DMS53 treated with DMSO at 0.1 percent for 48 hours (cell line): ENCODE measurements at regions not wholly inside any gene's neighbourhood (a gene's known extent, or its start where the extent isn't known, plus 50 kb on each side); places are given as distances from the start of the nearest gene placed in this dataset.

ENCODE experiments used
- DNase-seq: peaks from one replicate; lab custom pipeline; 2025; ENCODE audit not compliant: unreplicated experiment; lab: John Stamatoyannopoulos, UW

DNA sequence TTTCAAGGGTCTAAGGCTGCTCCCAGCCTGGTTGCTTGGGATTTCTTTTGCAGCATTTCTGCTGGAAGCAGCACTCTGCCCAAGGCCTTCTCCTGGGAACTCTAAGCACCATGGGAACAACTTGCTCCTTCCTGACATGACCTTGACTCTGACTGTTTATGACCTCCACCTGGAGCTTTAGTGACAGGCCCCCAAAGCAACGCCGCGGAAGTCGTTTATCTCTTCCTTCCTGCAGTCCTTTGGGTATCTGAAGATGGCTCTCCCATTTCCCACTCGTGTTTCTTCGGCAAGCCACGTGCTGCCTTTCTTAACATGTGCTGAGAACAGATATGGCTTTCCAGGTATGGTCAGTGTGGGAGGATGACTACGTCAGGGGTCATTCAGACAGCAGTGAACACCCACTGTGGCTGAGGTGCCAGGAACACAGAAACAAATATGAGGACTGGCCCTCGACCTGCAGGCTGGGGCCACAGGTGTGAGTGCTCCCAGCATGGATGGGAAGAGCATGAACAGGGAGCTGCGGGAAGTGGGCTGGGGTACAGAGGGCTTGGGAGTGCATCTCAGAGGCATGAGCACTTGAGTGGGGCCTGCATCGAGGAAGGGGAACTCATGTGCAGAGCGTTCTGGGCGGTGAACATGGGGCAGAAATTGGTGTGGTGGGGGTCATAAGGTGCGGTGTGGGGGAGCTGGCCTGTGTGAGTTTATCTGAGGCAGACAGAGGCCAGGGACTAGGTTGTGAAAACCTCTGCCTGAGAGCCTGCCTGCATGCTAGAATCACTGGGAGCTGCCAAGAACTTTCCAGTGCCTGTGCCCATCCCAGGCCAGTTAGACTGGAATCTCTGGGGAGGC is 140.5 kb downstream of the TSN start:
- DNase-seq, result no peak

DNA sequence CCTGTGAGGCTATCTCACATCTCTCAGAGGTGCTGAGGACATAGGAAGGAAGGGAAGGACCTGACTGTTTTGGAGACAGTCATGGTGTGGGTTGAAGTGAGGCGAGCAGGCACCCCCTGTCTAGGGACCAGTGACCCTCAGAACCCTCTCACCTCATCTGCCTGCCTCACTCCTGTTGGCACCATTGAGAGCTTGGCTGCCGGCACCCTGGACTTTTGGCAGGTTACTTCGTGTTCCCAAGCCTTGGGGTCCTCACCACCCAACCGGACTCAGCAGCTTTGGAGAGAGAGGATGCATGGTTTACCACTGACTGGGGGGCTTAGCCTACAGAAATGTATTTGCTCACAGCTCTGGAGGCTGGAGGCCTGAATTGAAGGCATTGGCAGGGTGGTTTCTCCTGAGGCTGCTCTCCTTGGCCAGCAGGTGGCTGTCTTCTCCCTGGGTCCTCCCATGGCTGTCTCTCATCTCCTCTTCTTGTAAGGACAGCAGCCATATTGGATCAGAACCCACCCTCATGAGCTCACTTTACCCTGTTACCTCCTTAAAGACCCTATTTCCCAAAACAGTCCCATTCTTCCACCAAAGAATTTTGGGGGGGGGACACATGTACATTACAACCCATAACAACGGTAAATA is 142.0 kb downstream of the TSN start:
- peak; percentile 42 for DNase-seq

DNA sequence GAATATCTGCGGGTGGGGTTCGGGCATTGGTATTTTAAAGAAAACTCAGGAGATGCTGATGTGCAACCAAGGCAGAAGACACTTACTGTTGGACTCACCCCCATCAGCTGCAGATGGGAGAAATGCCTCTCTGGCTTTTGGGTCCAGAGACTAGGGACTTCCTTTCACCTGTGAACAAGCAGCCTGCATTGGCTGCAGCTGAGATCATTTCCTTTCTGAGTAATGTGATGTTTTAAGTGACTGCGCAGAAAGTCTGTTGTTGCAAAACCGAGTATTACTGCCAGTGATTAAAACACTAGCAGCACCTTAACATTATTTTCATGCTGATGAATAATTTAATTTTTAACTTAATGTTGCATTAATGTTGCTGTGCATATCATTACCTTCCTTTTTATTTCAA is 143.0 kb downstream of the TSN start:
- DNase-seq, result no peak

DNA sequence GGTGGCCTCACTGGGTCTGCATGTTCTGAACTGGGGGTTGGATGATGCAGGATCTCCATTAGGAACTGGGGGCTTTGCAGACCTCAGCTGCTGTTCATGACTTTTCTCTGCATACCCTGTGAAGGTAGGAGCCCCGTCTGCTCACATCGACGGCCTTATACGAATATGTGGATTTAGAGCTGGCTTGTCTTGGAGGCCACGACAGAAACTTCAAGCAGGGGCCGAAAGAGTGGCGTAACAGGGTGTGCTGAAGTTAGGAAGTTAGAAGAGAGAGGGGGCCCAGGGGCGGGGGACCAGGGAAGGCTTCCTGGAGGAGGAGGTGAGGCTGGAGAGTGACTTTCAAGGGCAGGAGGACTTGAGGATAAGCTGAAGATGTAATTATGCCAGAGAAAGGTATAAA is 144.9 kb downstream of the TSN start:
- DNase-seq, result no peak

DNA sequence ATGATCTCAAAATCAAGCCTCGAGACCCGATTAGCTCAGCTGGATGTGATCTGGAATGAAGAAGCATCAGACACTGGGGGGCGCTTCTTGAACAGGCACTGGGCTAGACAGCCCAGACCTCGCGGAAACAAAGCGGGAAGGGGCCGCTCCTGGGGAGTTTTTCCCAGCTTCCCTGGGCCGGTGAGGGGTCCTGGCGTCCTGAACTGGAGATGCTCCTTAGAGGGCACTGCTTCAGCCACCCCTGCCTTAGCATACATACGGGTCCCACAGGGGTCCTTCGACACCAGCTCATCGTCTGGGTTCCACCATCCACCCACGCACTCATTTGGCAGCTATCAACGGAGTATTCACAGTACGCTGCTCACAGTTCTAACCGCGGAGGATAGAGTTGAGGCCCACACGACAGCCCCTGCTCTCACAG is 146.7 kb downstream of the TSN start:
- no peak for DNase-seq

DNA sequence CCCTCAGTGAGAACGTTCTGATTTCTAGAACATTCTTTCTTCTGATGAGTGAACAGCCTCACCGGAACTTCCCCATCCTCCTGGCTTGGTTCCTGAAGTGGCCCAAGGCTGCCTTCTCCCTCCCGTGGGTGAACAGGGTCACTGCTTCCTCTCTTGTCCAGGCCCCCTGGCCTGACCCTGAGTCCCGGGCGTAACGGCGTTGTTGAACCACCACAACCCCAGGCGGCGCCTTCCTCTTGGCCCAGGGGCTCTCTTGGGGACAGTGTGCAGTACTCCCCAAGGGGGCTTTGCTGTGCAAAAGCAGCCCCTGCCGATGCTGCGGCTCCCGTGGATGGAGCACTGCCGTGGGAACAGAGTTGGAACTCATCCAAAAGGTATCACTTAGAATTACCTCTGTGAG is 147.2 kb downstream of the TSN start:
- DNase-seq, result no peak

DNA sequence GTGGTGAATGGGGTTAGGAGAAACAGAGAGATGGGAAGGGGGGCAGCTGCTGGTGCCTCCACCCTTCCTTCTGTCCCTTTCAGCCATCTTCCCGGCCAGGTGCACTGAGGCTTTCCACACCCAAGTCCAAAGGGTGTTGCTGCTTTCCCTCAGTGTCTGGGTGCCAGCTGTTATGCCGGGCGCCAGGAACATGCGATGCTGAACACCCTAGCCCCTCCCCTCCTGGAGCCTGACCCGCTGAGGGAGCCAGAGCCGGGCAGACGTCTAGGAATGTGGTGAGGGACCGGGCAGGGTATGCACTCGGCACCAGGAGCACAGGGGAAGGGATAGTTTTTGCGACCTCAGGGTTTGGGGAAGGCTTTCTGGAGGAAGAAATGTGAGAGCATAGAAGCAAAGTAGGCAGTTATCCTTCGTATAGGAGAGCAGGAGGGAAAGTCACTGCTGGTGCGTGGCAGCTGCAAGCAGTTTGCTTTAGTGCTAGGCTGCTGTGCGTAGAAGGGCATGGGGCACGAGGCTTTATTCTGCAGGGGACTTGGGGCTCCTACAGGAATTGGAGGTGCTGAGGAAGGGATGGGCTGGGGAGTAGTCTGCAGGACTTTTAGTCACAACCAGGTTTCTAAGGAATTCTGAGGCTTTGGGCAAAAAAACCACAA is 147.7 kb downstream of the TSN start:
- peak; percentile 28 for DNase-seq

DNA sequence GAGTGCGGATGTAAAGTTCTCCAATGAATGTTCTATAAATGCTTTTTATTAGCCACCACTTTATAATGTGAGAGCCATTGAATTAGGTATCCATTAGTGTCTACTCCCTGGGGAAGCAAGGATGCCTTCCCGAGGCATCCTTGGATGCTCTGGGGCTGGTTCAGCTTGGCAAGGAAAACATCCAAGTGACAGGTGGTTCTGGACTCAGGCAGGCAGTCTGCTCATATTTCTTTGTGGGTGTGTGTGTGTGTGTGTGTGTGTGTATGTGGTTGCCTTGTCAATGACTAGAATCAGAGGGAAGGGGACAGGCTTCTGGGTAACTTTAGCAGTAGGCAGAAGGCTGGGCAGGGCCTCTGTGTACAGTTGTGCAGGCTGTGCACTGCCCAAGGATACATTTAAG is 149.2 kb downstream of the TSN start:
- no peak for DNase-seq

DNA sequence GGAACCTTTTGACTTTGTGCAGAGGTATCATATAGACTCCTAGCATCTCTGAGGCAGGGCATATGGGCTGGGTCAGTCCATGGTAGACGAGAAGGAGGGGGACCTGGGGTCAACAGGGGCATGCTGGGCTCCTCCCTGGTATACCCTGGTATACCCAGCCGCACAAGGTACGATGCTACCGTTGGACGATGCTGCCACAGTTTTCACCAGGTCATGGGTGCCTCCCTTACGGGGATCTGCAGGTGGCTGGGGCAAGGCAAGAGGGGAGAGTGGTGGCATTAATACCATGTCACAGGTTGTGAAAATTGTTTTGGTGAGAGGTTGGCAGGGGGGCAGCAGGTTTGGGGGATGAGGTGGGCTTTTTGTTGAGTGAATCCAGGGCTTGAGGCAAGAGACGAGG is 149.8 kb downstream of the TSN start:
- no peak for DNase-seq

DNA sequence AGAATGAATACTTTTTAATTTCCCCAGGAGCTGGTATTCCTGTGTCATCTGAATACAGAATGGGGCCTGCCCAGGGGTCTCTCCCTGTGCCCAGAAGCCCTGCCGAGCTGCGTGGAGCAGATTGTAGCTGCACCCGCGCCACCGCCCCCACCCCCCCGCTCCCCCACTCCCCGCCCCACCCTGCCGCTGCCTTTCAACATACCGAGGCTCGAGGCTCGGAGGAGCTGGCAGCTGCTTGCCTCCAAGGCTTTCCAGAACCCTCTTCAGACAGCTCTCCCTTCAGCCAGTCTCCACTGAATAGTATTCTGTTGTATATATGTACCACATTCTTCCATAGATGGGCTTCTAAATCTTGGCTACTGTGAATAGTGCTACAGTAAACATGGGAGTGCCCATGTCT is 150.7 kb downstream of the TSN start:
- no peak for DNase-seq

DNA sequence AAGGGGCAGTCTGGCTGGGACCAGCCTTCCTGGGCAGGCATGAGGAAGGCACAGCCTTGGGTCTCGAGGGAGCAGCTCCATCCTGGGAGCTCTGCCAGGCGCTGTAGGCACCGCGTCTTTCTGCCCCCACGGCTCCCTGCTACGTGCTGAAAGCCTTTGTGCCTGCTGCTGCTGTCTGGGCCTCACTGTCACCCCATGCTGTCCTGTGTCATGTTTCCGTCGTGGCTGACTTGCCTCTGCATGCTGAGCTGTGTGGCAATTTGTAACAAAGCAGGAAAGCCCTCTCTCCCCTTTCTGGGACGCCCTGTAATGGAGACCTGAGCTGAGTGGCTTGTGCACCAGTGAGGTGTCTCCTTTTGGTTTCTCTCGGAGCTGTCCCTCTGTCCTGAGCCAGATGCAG is 152.5 kb downstream of the TSN start:
- no peak for DNase-seq

DNA sequence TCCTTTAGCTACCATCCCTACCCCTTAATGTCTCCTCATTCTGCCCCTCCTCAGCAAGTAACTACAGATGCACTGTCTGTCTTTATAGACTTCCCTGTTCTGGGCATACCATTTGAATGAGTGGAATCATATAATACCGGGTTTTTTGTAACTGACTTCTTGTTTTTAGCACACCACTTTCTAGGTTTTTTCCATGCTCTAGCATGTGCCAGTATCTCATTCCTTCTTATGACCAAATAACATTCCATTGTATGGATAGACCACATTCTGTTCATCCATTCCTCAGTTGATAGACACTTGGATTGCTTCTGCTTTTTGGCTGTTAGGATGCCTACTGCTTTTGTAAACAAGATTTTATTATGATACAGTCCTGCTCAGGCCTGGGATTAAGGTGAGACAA is 154.7 kb downstream of the TSN start:
- no peak for DNase-seq

DNA sequence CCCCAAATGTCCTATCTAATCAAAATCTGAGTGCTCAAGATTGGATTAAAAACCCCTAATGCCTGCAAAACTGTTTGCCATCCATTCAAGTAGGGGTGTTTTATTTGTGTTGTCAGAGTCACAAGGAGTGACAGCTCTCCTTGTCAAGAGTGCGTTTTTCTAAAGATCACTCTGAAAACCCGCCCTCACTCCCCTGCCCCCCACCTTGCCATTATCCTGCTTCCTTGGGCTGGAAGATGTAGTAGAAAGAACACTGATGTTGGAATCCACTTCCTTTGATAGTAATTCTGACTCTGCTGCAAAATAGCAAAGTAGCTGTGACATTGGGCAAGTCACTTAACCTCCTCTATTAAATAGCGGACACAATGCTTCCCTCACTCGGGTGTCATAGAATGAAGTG is 155.6 kb downstream of the TSN start:
- no peak for DNase-seq

DNA sequence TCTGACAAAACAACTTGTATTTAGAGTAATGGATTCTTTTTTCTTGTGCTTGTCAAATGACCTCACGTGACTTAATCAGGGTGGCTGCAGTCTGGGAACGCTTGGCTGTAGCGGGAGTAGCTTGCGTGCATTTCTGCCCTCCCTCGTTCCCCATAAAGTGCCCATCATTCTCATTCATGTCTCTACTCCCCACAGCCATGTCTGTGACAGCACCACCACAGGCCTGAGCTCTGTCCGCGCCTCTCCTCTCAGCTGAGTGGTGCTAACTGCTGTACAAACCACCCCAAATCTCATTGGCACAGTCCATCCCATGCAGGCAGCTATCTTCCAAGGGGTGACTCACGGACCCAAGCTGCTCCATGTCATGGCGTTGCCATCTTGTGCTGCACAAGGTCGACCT is 161.7 kb downstream of the TSN start:
- no peak for DNase-seq

DNA sequence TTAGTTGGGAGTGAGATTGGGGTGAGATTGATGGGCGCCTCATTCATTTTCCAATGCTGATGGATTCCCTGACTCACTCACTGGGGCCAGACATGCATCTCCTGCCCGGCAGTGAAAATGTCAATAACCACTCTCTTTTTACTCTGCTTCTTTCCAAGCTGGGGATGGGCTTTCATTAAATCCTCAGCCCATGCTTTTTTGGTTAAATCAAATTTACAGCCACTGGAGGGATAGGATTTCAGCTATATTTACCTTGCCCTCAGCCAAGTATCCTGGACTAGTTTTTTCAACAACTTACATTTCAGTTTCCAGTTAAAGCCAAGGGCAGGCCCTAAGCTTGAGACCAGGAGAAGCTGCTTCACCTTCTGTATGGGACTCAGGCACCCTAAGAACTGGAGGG is 162.8 kb downstream of the TSN start:
- no peak for DNase-seq

DNA sequence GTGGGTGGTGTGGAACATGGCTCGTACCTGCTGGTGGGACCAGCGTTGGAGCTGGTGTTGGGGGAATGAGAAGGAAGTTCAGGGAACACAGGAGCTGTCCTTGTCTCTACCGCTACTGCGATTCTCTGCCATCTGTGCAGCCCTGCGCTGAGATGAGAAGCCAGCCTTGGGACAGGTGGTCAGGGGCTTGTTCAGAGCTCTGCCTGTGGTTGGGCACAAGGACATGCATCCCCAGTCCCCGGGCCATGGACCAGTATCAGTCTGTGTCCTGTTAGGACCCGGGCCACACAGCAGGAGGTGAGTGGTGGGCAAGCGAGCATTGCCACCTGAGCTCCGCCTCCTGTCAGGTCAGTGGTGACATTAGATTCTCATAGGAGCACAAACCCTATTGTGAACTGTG is 164.4 kb downstream of the TSN start:
- no peak for DNase-seq

DNA sequence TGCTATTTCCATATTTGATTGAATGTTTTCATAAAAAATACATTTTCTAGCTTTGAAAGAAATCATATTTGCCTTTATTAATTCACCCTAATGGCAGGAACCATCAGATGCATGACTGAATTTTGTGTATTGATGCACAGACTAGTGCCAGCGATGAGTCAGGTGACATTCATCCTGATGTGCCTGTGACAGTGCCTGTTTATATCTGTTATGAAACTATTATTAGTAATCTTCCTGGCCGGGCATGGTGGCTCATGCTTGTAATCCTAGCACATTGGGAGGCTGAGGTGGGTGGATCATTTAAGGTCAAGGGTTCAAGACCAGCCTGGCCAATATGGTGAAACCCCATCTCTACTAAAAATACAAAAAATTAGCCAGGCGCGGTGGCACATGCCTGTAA is 170.0 kb downstream of the TSN start:
- DNase-seq, result no peak

DNA sequence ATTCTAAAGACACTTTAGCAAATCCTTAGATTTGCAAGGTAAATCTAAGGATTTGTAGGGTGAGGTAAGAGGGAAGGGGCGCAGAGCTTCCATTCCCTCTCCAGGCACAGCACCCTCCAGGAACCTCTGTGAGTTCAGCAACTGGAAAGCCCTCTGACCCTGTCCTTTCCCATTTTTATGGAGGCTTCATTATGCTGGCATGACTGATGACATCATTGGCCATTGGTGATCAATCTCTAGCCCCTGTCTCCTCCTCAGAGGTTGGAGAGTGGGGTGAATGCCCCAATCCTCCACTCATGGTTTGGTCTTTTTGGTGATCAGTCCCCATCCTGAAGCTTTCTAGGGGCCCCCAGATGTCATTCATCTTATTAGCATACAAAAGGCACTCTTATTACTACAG is 187.8 kb downstream of the TSN start:
- no peak for DNase-seq

DNA sequence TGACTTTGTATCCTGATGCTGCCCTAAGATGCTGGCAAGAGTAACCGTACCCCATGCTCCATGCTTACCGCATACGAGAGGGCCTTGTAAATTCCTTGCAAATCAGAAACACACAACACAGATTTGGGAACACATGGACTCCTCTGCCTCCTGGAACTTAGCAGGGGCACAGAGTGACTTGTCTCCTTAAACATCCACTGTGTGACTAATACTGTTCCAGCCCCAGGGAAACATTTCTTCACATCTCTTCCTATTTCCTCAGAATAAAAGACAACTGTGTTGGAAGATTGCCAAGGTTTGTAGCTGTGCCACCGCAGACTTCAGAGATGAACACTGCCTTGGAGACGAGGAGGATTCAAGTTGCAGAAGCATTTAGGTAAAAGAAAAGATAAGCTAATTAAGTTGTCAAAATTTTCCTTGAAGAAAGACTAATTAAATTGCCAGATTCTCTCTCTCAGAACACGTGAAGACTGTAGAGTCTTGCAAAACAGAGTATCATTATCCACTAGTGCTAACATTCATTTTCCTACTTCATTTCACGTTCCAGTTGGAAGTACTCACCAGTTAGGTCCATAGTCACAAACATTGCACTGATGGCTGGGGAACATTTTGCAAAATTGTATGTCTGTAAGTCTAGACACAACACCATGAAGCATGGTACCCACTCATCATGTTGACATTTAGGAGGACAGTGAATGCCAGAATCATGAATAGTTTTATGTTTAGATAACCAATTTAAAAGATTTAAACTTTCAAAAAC is 188.8 kb downstream of the TSN start:
- no peak for DNase-seq

DNA sequence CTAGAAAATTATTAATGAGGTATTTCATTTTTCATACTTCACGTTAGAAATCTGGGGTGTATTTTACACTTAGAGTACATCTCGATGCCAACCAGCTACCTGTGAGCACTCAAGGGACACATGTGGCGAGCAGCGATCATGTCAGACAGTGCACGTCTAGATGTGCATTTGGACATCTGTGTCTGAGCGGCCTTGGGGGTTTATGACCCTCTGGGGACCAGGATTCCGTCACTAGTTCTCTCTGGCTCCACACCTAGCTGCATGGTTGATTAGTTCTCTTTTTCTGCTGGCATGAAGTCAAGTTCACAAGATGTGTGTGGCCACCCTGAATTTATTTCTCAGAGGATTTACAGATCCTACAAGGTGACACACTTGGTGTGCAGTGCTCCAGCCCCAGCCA is 192.2 kb downstream of the TSN start:
- no peak for DNase-seq

DNA sequence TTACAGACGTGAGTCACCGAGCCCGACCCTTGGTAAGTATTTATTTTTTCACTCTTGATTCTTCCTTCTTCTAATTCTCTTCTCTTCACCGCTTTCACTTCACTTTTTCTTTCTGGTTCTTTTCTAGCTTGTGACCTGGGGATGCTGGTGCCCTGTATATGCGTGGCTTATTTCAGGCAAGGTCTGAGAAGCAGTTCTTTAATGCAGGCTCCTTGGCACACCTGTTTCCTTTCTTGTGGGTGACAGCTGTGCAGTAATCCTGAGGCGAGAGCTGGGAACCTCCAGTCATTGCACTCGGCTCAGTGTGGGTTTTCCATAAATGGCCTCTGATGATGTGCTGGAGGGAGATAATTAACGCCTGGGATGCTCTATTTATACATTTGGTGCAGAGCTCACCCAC is 193.8 kb downstream of the TSN start:
- no peak for DNase-seq

DNA sequence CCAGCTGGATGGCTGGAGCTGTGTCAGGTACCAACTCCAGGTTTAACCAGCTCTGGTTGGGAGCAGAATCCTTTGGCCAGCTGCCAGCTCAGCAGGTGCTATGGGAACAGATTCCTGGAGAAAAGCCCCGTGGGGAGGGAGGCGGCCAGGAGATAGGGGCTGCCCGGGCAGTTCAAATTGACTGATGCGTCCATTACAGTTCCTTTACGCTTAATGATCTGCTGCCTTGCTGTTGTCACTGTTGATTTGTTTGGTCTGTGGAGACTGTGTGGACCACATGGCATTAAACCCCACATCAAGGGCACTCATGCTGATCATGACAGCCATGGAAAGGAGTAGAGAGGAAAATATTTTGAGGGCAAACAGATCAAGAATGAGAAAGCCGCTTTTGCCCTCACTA is 200.0 kb downstream of the TSN start:
- DNase-seq, result no peak
